SK-N-SH (cell line): ENCODE measurements at regions not wholly inside any gene's neighbourhood (a gene's known extent, or its start where the extent isn't known, plus 50 kb on each side); places are given as distances from the start of the nearest gene placed in this dataset.

Experiments used
- CTCF ChIA-PET: fragments of 300-600, 350-600 bp; formaldehyde crosslinking; extraction: SDS; loops from one replicate; lab custom pipeline; 2021; lab: Yijun Ruan, JAX
- POLR2A ChIA-PET: fragments of 350-600 bp; sonication (Branson Sonifier 250); formaldehyde crosslinking; extraction: SDS; loops from one replicate; lab custom pipeline; 2020; ENCODE audit warnings: antibody characterized with exemption, inconsistent platforms; lab: Yijun Ruan, JAX
- DNase-seq: peaks from one replicate; pipeline ENCODE4 v3.0.0; 2012
- H2AFZ ChIP-seq: fragments of 200-600 bp; sonication (generic); 2 replicates; pipeline ENCODE4 v1.8.1; 2016; ENCODE audit warnings: antibody characterized with exemption, mild to moderate bottlenecking, low read depth
- H3F3A ChIP-seq: fragments of 200-600 bp; sonication (generic); replicated peaks from 2 replicates; pipeline ENCODE3; 2016; ENCODE audit warnings: antibody characterized with exemption, mild to moderate bottlenecking; ENCODE audit not compliant: insufficient read depth
- H3K27ac ChIP-seq, 2 experiments: fragments of 200-500 bp in 1 of 2; fragments of 200-600 bp in 1 of 2; sonication (Bioruptor generic) in 1 of 2; sonication (generic), shearing (Covaris generic) in 1 of 2; 2 replicates each; pipeline versions ENCODE4 v1.5.1 to v1.6.1; 2014 to 2016; ENCODE audit warnings: low read depth in 2 of 2, inconsistent platforms in 1 of 2, low read length in 1 of 2, mild to moderate bottlenecking in 1 of 2, mixed read lengths in 1 of 2
- H3K27me3 ChIP-seq: fragments of 200-600 bp; sonication (generic), shearing (Covaris generic); 2 replicates; pipeline ENCODE4 v1.6.1; 2016; ENCODE audit warnings: mixed run types; ENCODE audit not compliant: insufficient read depth
- H3K36me3 ChIP-seq, 2 experiments: fragments of 200-500 bp in 1 of 2; fragments of 200-600 bp in 1 of 2; sonication (Bioruptor generic) in 1 of 2; sonication (generic) in 1 of 2; replicated peaks in 1 of 2; 2 replicates each; pipeline versions ENCODE3 to v1.5.1; 2014 to 2016; ENCODE audit warnings: low read length in 1 of 2, mild to moderate bottlenecking in 1 of 2; ENCODE audit not compliant: insufficient read depth in 2 of 2, control insufficient read depth in 1 of 2
- H3K4me1 ChIP-seq, 2 experiments: fragments of 200-500 bp in 1 of 2; fragments of 200-600 bp in 1 of 2; sonication (Bioruptor generic) in 1 of 2; sonication (generic), shearing (Covaris generic) in 1 of 2; 2 replicates each; pipeline versions ENCODE4 v1.5.1 to v1.6.1; 2014 to 2016; ENCODE audit warnings: low read depth in 1 of 2, low read length in 1 of 2, mixed run types in 1 of 2; ENCODE audit not compliant: insufficient read depth in 2 of 2, control insufficient read depth in 1 of 2
- H3K4me2 ChIP-seq: fragments of 200-600 bp; sonication (generic), shearing (Covaris generic); 2 replicates; pipeline ENCODE4 v1.6.1; 2017; ENCODE audit warnings: mixed run types
- H3K4me3 ChIP-seq, 2 experiments: fragments of 200-500 bp in 1 of 2; fragments of 200-600 bp in 1 of 2; sonication (Bioruptor generic) in 1 of 2; sonication (generic), shearing (Covaris generic) in 1 of 2; 2 replicates each; pipeline versions ENCODE4 v1.5.1 to v1.8.1; 2014 to 2016; ENCODE audit warnings: low read depth in 2 of 2, inconsistent platforms in 1 of 2, low read length in 1 of 2, mild to moderate bottlenecking in 1 of 2, mixed read lengths in 1 of 2, moderate library complexity in 1 of 2
- H3K79me2 ChIP-seq: fragments of 200-600 bp; sonication (generic); 2 replicates; pipeline ENCODE4 v1.8.1; 2017; ENCODE audit warnings: mild to moderate bottlenecking; ENCODE audit not compliant: insufficient read depth
- H3K9ac ChIP-seq: fragments of 200-600 bp; sonication (generic); 2 replicates; pipeline ENCODE4 v1.6.1; 2017; ENCODE audit warnings: mixed run types
- H3K9me2 ChIP-seq: fragments of 200-600 bp; sonication (generic); 2 replicates; pipeline ENCODE4 v1.6.1; 2017; ENCODE audit warnings: mixed run types
- H3K9me3 ChIP-seq: fragments of 200-600 bp; sonication (generic); 2 replicates; pipeline ENCODE4 v1.6.1; 2017; ENCODE audit warnings: mixed run types, mild to moderate bottlenecking, moderate library complexity
- H4K20me1 ChIP-seq: fragments of 200-600 bp; sonication (generic); 2 replicates; pipeline ENCODE4 v1.6.1; 2017; ENCODE audit warnings: mild to moderate bottlenecking, mixed run types; ENCODE audit not compliant: insufficient read depth
- EP300 ChIP-seq, 2 experiments: IDR thresholded peaks; 2 replicates each; pipeline versions ENCODE4 v1.4.0 to v1.6.1; 2012; ENCODE audit warnings: borderline replicate concordance in 1 of 2, low read depth in 1 of 2, low read length in 1 of 2
- EZH2phosphoT487 ChIP-seq: fragments of 200-600 bp; sonication (generic); IDR thresholded peaks from 2 replicates; pipeline ENCODE4 v1.6.1; 2017; ENCODE audit warnings: low read depth, mixed run types, mild to moderate bottlenecking, antibody characterized with exemption, moderate library complexity, borderline replicate concordance
- FOXJ3 ChIP-seq: sonication (generic); formaldehyde crosslinking; IDR thresholded peaks from 2 replicates; pipeline ENCODE4 v1.5.1; 2020; ENCODE audit warnings: mild to moderate bottlenecking, missing genetic modification reagents
- FOXM1 ChIP-seq: IDR thresholded peaks from 2 replicates; pipeline ENCODE4 v1.4.0; 2012; ENCODE audit warnings: low read depth, mild to moderate bottlenecking
- GATA2 ChIP-seq: sonication (generic); formaldehyde crosslinking; IDR thresholded peaks from 2 replicates; pipeline ENCODE4 v1.5.0; 2020; ENCODE audit warnings: mild to moderate bottlenecking, missing genetic modification reagents
- MEF2A ChIP-seq: IDR thresholded peaks from 2 replicates; pipeline ENCODE4 v1.4.0; 2012; ENCODE audit warnings: low read depth, borderline replicate concordance
- NRF1 ChIP-seq: IDR thresholded peaks from 2 replicates; pipeline ENCODE4 v1.6.1; 2012; ENCODE audit warnings: low read depth, mild to moderate bottlenecking, low read length
- POLR2AphosphoS5 ChIP-seq: IDR thresholded peaks from 2 replicates; pipeline ENCODE4 v1.6.1; 2012; ENCODE audit warnings: low read depth, low read length
- RAD21 ChIP-seq: IDR thresholded peaks from 2 replicates; pipeline ENCODE4 v1.6.1; 2012; ENCODE audit warnings: mild to moderate bottlenecking, low read length
- RXRA ChIP-seq: IDR thresholded peaks from 2 replicates; pipeline ENCODE4 v1.4.0; 2012; ENCODE audit warnings: low read depth, mild to moderate bottlenecking, borderline replicate concordance
- TAF1 ChIP-seq: IDR thresholded peaks from 2 replicates; pipeline ENCODE4 v1.6.1; 2012; ENCODE audit warnings: low read depth, mild to moderate bottlenecking, low read length, moderate library complexity, borderline replicate concordance
- TCF12 ChIP-seq: IDR thresholded peaks from 2 replicates; pipeline ENCODE4 v1.4.0; 2012
- TEAD4 ChIP-seq: IDR thresholded peaks from 2 replicates; pipeline ENCODE4 v1.4.0; 2012; ENCODE audit warnings: mild to moderate bottlenecking, borderline replicate concordance; ENCODE audit not compliant: insufficient read depth
- YY1 ChIP-seq: IDR thresholded peaks from 2 replicates; pipeline ENCODE4 v1.4.0; 2012; ENCODE audit warnings: low read depth, mild to moderate bottlenecking
- WGBS: methylation state at CpG from one replicate; pipeline ENCODE4 v1.1.6; 2017; ENCODE audit warnings: low lambda C conversion rate; 5-methylcytosine and 5-hydroxymethylcytosine counted together
- TF ChIP-seq, protein P1 (sequence below): IDR thresholded peaks from 2 replicates; pipeline ENCODE4 v1.6.1; 2012; ENCODE audit warnings: mild to moderate bottlenecking, low read depth, low read length, moderate library complexity
- TF ChIP-seq, protein P2 (sequence below): fragments of 150-350 bp; IDR thresholded peaks from 2 replicates; pipeline ENCODE4 v1.6.1; 2016; ENCODE audit warnings: mild to moderate bottlenecking, low read depth, low read length
- TF ChIP-seq, protein P3 (sequence below): fragments of 200-600 bp; sonication (generic); IDR thresholded peaks from 2 replicates; pipeline ENCODE4 v1.6.1; 2017; ENCODE audit warnings: antibody characterized with exemption, mild to moderate bottlenecking, moderate library complexity
- TF ChIP-seq, protein P4 (sequence below): IDR thresholded peaks from 2 replicates; pipeline ENCODE4; 2012

DNA sequence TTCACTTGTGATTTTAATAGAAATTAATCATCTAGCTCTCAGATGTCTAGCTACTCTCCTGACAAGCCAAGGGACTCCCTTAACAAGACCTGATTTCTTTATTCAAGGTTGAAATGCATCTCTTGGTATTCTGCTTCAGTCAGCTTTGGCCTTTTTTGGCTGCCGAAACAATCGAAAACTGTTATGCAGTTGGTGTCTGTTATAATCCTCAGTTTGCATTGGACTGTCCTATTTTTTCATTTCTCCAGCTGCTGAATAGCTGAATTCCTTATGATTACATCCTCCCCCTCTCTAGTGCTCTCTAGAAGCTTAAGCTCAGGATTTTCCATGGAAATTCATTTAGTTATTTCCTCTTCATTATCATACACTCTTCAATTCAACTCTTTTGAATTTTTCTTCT is 177.2 kb downstream of the TRIML1 start:
- H3K4me3 ChIP-seq: no peak overlapping the region
- H4K20me1 ChIP-seq: no peaks in the 10 kb centered on the region
- H3K79me2 ChIP-seq: no peaks in the 10 kb centered on the region
- no peak overlapping the region for H3K4me2 ChIP-seq
- no peak overlapping the region for H3K27ac ChIP-seq
- no peak overlapping the region for H2AFZ ChIP-seq
- no peak overlapping the region for H3K9ac ChIP-seq
- POLR2A ChIA-PET: no interaction called here
- CTCF ChIA-PET: no interaction called here
- no peaks in the 10 kb centered on the region for H3K9me3 ChIP-seq
- TF ChIP-seq YY1: no peak
- TF ChIP-seq EP300 (IDR thresholded peaks at IDR 0.05; ENCODE audit: borderline replicate concordance in 1 of 2, low read depth in 1 of 2, low read length in 1 of 2): no peak
- TF ChIP-seq, protein P1, sequence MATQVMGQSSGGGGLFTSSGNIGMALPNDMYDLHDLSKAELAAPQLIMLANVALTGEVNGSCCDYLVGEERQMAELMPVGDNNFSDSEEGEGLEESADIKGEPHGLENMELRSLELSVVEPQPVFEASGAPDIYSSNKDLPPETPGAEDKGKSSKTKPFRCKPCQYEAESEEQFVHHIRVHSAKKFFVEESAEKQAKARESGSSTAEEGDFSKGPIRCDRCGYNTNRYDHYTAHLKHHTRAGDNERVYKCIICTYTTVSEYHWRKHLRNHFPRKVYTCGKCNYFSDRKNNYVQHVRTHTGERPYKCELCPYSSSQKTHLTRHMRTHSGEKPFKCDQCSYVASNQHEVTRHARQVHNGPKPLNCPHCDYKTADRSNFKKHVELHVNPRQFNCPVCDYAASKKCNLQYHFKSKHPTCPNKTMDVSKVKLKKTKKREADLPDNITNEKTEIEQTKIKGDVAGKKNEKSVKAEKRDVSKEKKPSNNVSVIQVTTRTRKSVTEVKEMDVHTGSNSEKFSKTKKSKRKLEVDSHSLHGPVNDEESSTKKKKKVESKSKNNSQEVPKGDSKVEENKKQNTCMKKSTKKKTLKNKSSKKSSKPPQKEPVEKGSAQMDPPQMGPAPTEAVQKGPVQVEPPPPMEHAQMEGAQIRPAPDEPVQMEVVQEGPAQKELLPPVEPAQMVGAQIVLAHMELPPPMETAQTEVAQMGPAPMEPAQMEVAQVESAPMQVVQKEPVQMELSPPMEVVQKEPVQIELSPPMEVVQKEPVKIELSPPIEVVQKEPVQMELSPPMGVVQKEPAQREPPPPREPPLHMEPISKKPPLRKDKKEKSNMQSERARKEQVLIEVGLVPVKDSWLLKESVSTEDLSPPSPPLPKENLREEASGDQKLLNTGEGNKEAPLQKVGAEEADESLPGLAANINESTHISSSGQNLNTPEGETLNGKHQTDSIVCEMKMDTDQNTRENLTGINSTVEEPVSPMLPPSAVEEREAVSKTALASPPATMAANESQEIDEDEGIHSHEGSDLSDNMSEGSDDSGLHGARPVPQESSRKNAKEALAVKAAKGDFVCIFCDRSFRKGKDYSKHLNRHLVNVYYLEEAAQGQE: no peak
- no peak for TF ChIP-seq RAD21
- no peak for TF ChIP-seq MEF2A
- H3K4me1 ChIP-seq: no peaks in the 10 kb centered on the region
- no peaks in the 10 kb centered on the region for H3K9me2 ChIP-seq
- H3K36me3 ChIP-seq: no peaks in the 10 kb centered on the region
- no peak for DNase-seq
- 41% methylated on average over 2 of the region's 2 CpGs for WGBS
- no peaks in the 10 kb centered on the region for H3K27me3 ChIP-seq
- H3F3A ChIP-seq: no peaks in the 10 kb centered on the region

DNA sequence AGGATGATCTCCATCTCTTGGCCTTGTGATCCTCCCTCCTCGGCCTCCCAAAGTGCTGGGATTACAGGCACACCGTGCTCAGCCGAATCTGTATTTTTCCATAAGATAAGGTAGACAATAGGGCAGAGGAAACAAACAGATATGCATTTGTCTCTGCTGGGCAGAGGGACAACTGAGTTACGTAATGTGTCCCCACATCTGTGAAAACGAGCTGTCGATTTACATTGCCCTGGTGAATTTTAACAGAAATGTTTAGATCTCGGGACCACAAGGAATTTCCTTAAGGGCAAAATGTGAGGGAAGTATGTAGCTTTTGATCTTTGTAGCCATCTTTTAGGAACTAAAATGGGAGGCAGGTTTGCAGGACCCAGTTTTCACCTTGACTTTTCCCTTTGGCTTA is 189.7 kb downstream of the TRIML1 start:
- Histone ChIP-seq H3F3A (no peaks in the 10 kb centered on the region), H3K9me2 (no peaks in the 10 kb centered on the region), H3K27me3 (no peaks in the 10 kb centered on the region), H2AFZ (no peak overlapping the region), H3K36me3 (no peaks in the 10 kb centered on the region), H3K9me3 (no peaks in the 10 kb centered on the region), H3K27ac (no peak overlapping the region), H4K20me1 (no peaks in the 10 kb centered on the region), H3K4me1 (no peaks in the 10 kb centered on the region), H3K9ac (no peak overlapping the region), H3K79me2 (no peaks in the 10 kb centered on the region), H3K4me3 (no peak overlapping the region), H3K4me2 (no peak overlapping the region)
- TF ChIP-seq FOXM1 (no peak), TEAD4 (no peak), FOXJ3 (no peak), RXRA (no peak), EP300 (IDR thresholded peaks at IDR 0.05; ENCODE audit: borderline replicate concordance in 1 of 2, low read depth in 1 of 2, low read length in 1 of 2) (no peak), YY1 (no peak), TCF12 (no peak), MEF2A (no peak), GATA2 (CRISPR knock-in tag) (no peak), NRF1 (no peak), POLR2AphosphoS5 (no peak), TAF1 (no peak), EZH2phosphoT487 (no peak)
- TF ChIP-seq, protein P2, sequence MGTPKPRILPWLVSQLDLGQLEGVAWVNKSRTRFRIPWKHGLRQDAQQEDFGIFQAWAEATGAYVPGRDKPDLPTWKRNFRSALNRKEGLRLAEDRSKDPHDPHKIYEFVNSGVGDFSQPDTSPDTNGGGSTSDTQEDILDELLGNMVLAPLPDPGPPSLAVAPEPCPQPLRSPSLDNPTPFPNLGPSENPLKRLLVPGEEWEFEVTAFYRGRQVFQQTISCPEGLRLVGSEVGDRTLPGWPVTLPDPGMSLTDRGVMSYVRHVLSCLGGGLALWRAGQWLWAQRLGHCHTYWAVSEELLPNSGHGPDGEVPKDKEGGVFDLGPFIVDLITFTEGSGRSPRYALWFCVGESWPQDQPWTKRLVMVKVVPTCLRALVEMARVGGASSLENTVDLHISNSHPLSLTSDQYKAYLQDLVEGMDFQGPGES: no peak
- TF ChIP-seq, protein P3, sequence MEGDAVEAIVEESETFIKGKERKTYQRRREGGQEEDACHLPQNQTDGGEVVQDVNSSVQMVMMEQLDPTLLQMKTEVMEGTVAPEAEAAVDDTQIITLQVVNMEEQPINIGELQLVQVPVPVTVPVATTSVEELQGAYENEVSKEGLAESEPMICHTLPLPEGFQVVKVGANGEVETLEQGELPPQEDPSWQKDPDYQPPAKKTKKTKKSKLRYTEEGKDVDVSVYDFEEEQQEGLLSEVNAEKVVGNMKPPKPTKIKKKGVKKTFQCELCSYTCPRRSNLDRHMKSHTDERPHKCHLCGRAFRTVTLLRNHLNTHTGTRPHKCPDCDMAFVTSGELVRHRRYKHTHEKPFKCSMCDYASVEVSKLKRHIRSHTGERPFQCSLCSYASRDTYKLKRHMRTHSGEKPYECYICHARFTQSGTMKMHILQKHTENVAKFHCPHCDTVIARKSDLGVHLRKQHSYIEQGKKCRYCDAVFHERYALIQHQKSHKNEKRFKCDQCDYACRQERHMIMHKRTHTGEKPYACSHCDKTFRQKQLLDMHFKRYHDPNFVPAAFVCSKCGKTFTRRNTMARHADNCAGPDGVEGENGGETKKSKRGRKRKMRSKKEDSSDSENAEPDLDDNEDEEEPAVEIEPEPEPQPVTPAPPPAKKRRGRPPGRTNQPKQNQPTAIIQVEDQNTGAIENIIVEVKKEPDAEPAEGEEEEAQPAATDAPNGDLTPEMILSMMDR: no peak
- TF ChIP-seq, protein P4, sequence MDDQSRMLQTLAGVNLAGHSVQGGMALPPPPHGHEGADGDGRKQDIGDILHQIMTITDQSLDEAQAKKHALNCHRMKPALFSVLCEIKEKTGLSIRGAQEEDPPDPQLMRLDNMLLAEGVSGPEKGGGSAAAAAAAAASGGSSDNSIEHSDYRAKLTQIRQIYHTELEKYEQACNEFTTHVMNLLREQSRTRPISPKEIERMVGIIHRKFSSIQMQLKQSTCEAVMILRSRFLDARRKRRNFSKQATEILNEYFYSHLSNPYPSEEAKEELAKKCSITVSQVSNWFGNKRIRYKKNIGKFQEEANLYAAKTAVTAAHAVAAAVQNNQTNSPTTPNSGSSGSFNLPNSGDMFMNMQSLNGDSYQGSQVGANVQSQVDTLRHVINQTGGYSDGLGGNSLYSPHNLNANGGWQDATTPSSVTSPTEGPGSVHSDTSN: no peak
- DNase-seq: no peak
- WGBS: 43% methylated on average over 7 of the region's 7 CpGs
- ChIA-PET POLR2A (no interaction called here), CTCF (no interaction called here)
